Ascending aorta (tissue), 2 donors: ENCODE measurements at regions not wholly inside any gene's neighbourhood (a gene's known extent, or its start where the extent isn't known, plus 50 kb on each side); places are given as distances from the start of the nearest gene placed in this dataset.
"Not testable (repeated sequence)": the region's sequence is repeated elsewhere in the genome, so short reads cannot be mapped to it uniquely, and the experiment has no call there.

ENCODE experiments used
- DNase-seq, 2 donors: peaks; one replicate each; pipeline ENCODE4 v3.0.0-alpha.2; 2019; ENCODE audit warnings: low spot score in 2 of 2
- H3K27ac ChIP-seq, 2 donors: fragments of 200-600 bp; sonication (generic); one replicate each; pipeline ENCODE4 v1.5.1; 2016 to 2017; ENCODE audit warnings: mild to moderate bottlenecking in 1 of 2
- H3K27me3 ChIP-seq: fragments of 200-600 bp; sonication (generic); one replicate; pipeline ENCODE4 v1.5.1; 2017
- H3K36me3 ChIP-seq, 2 donors: fragments of 200-600 bp; sonication (generic); one replicate each; pipeline ENCODE4 v1.5.1; 2016
- H3K4me1 ChIP-seq, 2 donors: fragments of 200-600 bp; sonication (generic); one replicate each; pipeline ENCODE4 v1.5.1; 2016 to 2017; ENCODE audit warnings: mild to moderate bottlenecking in 1 of 2
- H3K4me3 ChIP-seq, 2 donors: fragments of 200-600 bp; sonication (generic); one replicate each; pipeline ENCODE4 v1.5.1; 2016 to 2017; ENCODE audit warnings: mild to moderate bottlenecking in 1 of 2
- H3K9me3 ChIP-seq, 2 donors: fragments of 200-600 bp; sonication (generic); one replicate each; pipeline ENCODE4 v1.5.1; 2016
- CTCF ChIP-seq, 3 experiments: fragments of 200-600 bp in 2 of 3; fragments of 450-650 bp in 1 of 3; sonication (generic) in 2 of 3; IDR thresholded peaks; one replicate each; pipeline ENCODE4 v1.5.1; 2016 to 2019; ENCODE audit warnings: antibody characterized with exemption in 3 of 3, mild to moderate bottlenecking in 1 of 3, moderate library complexity in 1 of 3
- intact Hi-C: fragments of 100-400 bp; cut with DNase I; formaldehyde crosslinking; loops from one replicate; pipeline ENCODE4 v1.15.1; 2023

DNA sequence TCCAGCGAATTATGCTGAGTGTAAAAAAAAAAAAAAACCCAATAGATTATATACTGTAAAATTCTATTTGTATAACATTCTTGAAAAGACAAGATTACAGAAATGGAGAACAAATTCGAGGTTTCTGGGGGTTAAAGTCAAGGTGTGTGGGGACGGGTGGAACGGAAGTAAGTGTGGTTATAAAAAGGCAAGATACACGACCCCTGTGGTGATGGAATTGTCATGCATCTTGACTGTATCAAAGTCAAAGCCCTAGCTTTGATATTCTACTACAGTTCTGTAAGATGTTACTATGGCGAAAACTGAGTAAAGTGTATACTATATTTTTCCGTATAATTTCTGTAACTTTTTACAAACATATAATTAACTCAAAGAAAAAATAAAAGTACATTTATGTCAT lies 718.2 kb upstream of the PCDH15 start:
- DNase-seq = no peak
- TF ChIP-seq CTCF (IDR thresholded peaks at IDR 0.05) = no peak
- no peak overlapping the region for H3K27ac ChIP-seq
- no peaks in the 10 kb centered on the region for H3K36me3 ChIP-seq
- no peak overlapping the region for H3K4me3 ChIP-seq
- intact Hi-C loops = no loop called here
- H3K9me3 ChIP-seq = no peaks in the 10 kb centered on the region
- H3K4me1 ChIP-seq = no peaks in the 10 kb centered on the region
- no peaks in the 10 kb centered on the region for H3K27me3 ChIP-seq

GRCh38 chr10:55518416-55518815 lies 717.4 kb upstream of the PCDH15 start:
- H3K36me3 ChIP-seq, H3K4me1 ChIP-seq, H3K27me3 ChIP-seq, H3K27ac ChIP-seq, H3K4me3 ChIP-seq, intact Hi-C loops, H3K9me3 ChIP-seq, DNase-seq: not testable (repeated sequence)

DNA sequence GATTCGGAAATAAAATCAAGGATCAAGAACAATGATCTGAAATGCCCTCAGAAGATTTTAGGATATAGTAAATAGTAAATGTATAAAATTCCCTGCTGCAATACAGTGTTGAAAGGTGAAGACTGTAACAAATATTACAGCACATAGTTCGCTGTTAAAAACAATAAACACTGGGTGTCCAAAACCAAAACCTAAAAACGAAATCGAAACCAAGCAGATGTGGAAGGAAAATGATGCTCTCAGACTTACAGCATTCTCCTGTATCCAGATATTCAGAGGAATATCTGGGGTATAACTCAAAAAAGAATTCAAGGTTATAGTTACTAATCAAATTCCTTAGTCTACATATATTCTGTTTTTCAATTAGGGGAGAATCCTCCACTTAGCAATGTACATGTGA lies 708.1 kb upstream of the PCDH15 start:
- Histone ChIP-seq H3K9me3 (no peaks in the 10 kb centered on the region), H3K27me3 (no peaks in the 10 kb centered on the region), H3K36me3 (no peaks in the 10 kb centered on the region), H3K27ac (no peak overlapping the region), H3K4me1 (no peaks in the 10 kb centered on the region), H3K4me3 (peak overlapping the region in 1 of 2 donors; percentile 14)
- intact Hi-C loops = no loop called here
- no peak for DNase-seq
- no peak for TF ChIP-seq CTCF (IDR thresholded peaks at IDR 0.05)

GRCh38 chr10:55500931-55501559 lies 700.0 kb upstream of the PCDH15 start:
- no peaks in the 10 kb centered on the region for H3K4me1 ChIP-seq
- intact Hi-C loops = no loop called here
- no peak for DNase-seq
- no peaks in the 10 kb centered on the region for H3K27me3 ChIP-seq
- TF ChIP-seq CTCF (IDR thresholded peaks at IDR 0.05) = no peak
- H3K4me3 ChIP-seq = no peak overlapping the region
- H3K36me3 ChIP-seq = no peaks in the 10 kb centered on the region
- no peak overlapping the region for H3K27ac ChIP-seq
- H3K9me3 ChIP-seq = no peaks in the 10 kb centered on the region

DNA sequence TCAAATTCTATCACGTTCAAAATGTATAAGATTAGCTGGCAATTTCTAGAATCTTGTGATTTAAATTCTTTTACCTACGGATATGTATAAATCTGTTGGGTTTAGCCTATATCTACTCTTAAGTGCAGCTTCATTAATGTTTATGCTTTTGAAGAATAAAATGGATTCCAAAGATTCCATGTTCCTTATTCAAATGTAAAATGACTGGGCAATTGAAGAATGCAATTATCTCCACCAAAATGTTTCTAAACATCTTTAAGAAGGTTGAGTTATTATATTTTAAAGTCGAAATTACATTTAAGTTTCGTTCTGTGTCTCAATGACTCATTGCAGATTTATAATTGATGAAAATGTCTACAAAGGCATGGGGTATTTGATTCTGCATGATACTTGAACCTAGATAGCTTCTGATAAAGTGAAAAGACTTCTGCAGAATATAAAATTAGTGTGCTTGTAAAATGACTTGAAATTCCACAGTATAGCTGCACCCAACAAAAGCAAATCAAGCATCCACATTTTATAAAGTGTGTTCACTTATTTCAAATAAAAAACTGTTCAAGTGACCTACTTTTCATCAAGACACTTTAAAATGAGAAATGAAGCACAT lies 697.0 kb upstream of the PCDH15 start:
- Histone ChIP-seq H3K27ac (no peak overlapping the region), H3K27me3 (no peaks in the 10 kb centered on the region), H3K36me3 (no peaks in the 10 kb centered on the region), H3K9me3 (no peaks in the 10 kb centered on the region), H3K4me3 (no peak overlapping the region), H3K4me1 (no peaks in the 10 kb centered on the region)
- no peak for TF ChIP-seq CTCF (IDR thresholded peaks at IDR 0.05)
- intact Hi-C loops = no loop called here
- no peak for DNase-seq

- DNase-seq = no peak
- Histone ChIP-seq H3K9me3 (no peaks in the 10 kb centered on the region), H3K36me3 (no peaks in the 10 kb centered on the region), H3K4me1 (no peaks in the 10 kb centered on the region), H3K4me3 (no peak overlapping the region), H3K27ac (no peak overlapping the region), H3K27me3 (no peaks in the 10 kb centered on the region)
- no peak for TF ChIP-seq CTCF (IDR thresholded peaks at IDR 0.05)
- intact Hi-C loops = no loop called here
These were observed 694.5 kb upstream of the PCDH15 start for GRCh38 chr10:55495555-55495954.
